ENCODE measurements at regions not wholly inside any gene's neighbourhood (a gene's known extent, or its start where the extent isn't known, plus 50 kb on each side); places are given as distances from the start of the nearest gene placed in this dataset.

GRCh38 chr3:177739461-177739860, 542.2 kb upstream of the TBL1XR1 start:
- DNase-seq (ENCODE audit: low spot score): no peak
- TF ChIP-seq CTCF (IDR thresholded peaks at IDR 0.05; ENCODE audit: extremely low read depth, insufficient read depth, missing control alignments): no peak
- in situ Hi-C loops (cut with MboI; ENCODE audit: low pct_unique_long_range_greater_than_20kb, low sequenced_read_pairs, unreplicated experiment): no loop called here

GRCh38 chr3:177740254-177740653, 543.0 kb upstream of the TBL1XR1 start:
- TF ChIP-seq CTCF (IDR thresholded peaks at IDR 0.05; ENCODE audit: extremely low read depth, insufficient read depth, missing control alignments): no peak

GRCh38 chr3:177742273-177742672, 545.0 kb upstream of the TBL1XR1 start:
- no peak for DNase-seq (ENCODE audit: low spot score)
- no peak for TF ChIP-seq CTCF (IDR thresholded peaks at IDR 0.05; ENCODE audit: extremely low read depth, insufficient read depth, missing control alignments)
- in situ Hi-C loops (cut with MboI; ENCODE audit: low pct_unique_long_range_greater_than_20kb, low sequenced_read_pairs, unreplicated experiment): no loop called here

More at GRCh38 chr3:177740254-177740653, 543.0 kb upstream of the TBL1XR1 start:
- no peak for DNase-seq (ENCODE audit: low spot score)
- in situ Hi-C loops (cut with MboI; ENCODE audit: low pct_unique_long_range_greater_than_20kb, low sequenced_read_pairs, unreplicated experiment): no loop called here

GRCh38 chr3:177743173-177743890, 546.0 kb upstream of the TBL1XR1 start:
- DNase-seq (ENCODE audit: low spot score): no peak
- no peak for TF ChIP-seq CTCF (IDR thresholded peaks at IDR 0.05; ENCODE audit: extremely low read depth, insufficient read depth, missing control alignments)
- in situ Hi-C loops (cut with MboI; ENCODE audit: low pct_unique_long_range_greater_than_20kb, low sequenced_read_pairs, unreplicated experiment): no loop called here

GRCh38 chr3:177744873-177745606, 547.8 kb upstream of the TBL1XR1 start:
- no peak for TF ChIP-seq CTCF (IDR thresholded peaks at IDR 0.05; ENCODE audit: extremely low read depth, insufficient read depth, missing control alignments)
- in situ Hi-C loops (cut with MboI; ENCODE audit: low pct_unique_long_range_greater_than_20kb, low sequenced_read_pairs, unreplicated experiment): no loop called here
- no peak for DNase-seq (ENCODE audit: low spot score)

GRCh38 chr3:177745607-177746005, 548.3 kb upstream of the TBL1XR1 start:
- TF ChIP-seq CTCF (IDR thresholded peaks at IDR 0.05; ENCODE audit: extremely low read depth, insufficient read depth, missing control alignments): no peak
- in situ Hi-C loops (cut with MboI; ENCODE audit: low pct_unique_long_range_greater_than_20kb, low sequenced_read_pairs, unreplicated experiment): no loop called here
- DNase-seq (ENCODE audit: low spot score): no peak
